ENCODE measurements at regions not wholly inside any gene's neighbourhood (a gene's known extent, or its start where the extent isn't known, plus 50 kb on each side); places are given as distances from the start of the nearest gene placed in this dataset.

GRCh38 chr18:31246460-31246859 lies 71.5 kb upstream of the DSG1 start (continued):
- TF ChIP-seq BRCA1 (IDR thresholded peaks at IDR 0.05; ENCODE audit: low read depth, low read length) (no peak), JUN (IDR thresholded peaks at IDR 0.05; ENCODE audit: low read depth, low read length) (no peak), SIN3A (conservative IDR thresholded peaks at IDR 0.05 in 1 of 2, IDR thresholded peaks at IDR 0.05 in 1 of 2; ENCODE audit: low read depth in 1 of 2, low read length in 2 of 2) (no peak), SP1 (IDR thresholded peaks at IDR 0.05; ENCODE audit: low read depth, low read length) (no peak), YY1 (IDR thresholded peaks at IDR 0.05; ENCODE audit: low read depth, low read length) (no peak), RBBP5 (IDR thresholded peaks at IDR 0.05; ENCODE audit: borderline replicate concordance, low read depth, low read length) (no peak), E2F6 (IDR thresholded peaks at IDR 0.05) (no peak), POU5F1 (IDR thresholded peaks at IDR 0.05; ENCODE audit: low read depth, low read length) (no peak), FOSL1 (IDR thresholded peaks at IDR 0.05; ENCODE audit: insufficient read depth, low read depth, low read length) (no peak), CTBP2 (IDR thresholded peaks at IDR 0.05; ENCODE audit: borderline replicate concordance, insufficient read depth, insufficient read length, low read length) (no peak)

Data from H1 (cell line).